ENCODE measurements at regions not wholly inside any gene's neighbourhood (a gene's known extent, or its start where the extent isn't known, plus 50 kb on each side); places are given as distances from the start of the nearest gene placed in this dataset.

- Histone ChIP-seq H3K9ac (no peak overlapping the region), H3K27ac (no peak overlapping the region), H3K4me3 (ENCODE audit: low read depth, low read length) (no peak overlapping the region)
These were observed 734.6 kb downstream of the TUSC7 start for GRCh38 chr3:117444175-117444574.

GRCh38 chr3:117447419-117447818 is 737.8 kb downstream of the TUSC7 start:
- Histone ChIP-seq H3K79me2 (no peaks in the 10 kb centered on the region), H3K27me3 (ENCODE audit: control insufficient read depth, insufficient read depth, low read length) (no peaks in the 10 kb centered on the region), H2AFZ (no peak overlapping the region), H3K36me3 (ENCODE audit: control insufficient read depth, insufficient read depth, low read length) (no peaks in the 10 kb centered on the region), H3K4me1 (no peaks in the 10 kb centered on the region), H3K9ac (no peak overlapping the region), H3K4me2 (ENCODE audit: low read length) (no peak overlapping the region), H3K9me3 (ENCODE audit: control insufficient read depth, low read length) (no peaks in the 10 kb centered on the region), H3K4me3 (ENCODE audit: low read depth, low read length) (no peak overlapping the region), H3K27ac (no peak overlapping the region)
- TF ChIP-seq CTCF (IDR thresholded peaks at IDR 0.05) = no peak

More at GRCh38 chr3:117444175-117444574, 734.6 kb downstream of the TUSC7 start:
- H3K9me3 ChIP-seq (ENCODE audit: control insufficient read depth, low read length) = no peaks in the 10 kb centered on the region
- no peak for TF ChIP-seq CTCF (IDR thresholded peaks at IDR 0.05)
- H3K79me2 ChIP-seq = no peaks in the 10 kb centered on the region
- no peaks in the 10 kb centered on the region for H3K36me3 ChIP-seq (ENCODE audit: control insufficient read depth, insufficient read depth, low read length)
- no peaks in the 10 kb centered on the region for H3K27me3 ChIP-seq (ENCODE audit: control insufficient read depth, insufficient read depth, low read length)
- no peak overlapping the region for H2AFZ ChIP-seq
- no peak overlapping the region for H3K4me2 ChIP-seq (ENCODE audit: low read length)
- no peaks in the 10 kb centered on the region for H3K4me1 ChIP-seq

- H3K27me3 ChIP-seq (ENCODE audit: control insufficient read depth, insufficient read depth, low read length) = no peaks in the 10 kb centered on the region
- H3K27ac ChIP-seq = no peak overlapping the region
- no peak overlapping the region for H3K4me3 ChIP-seq (ENCODE audit: low read depth, low read length)
- TF ChIP-seq CTCF (IDR thresholded peaks at IDR 0.05) = no peak
- H2AFZ ChIP-seq = no peak overlapping the region
- H3K36me3 ChIP-seq (ENCODE audit: control insufficient read depth, insufficient read depth, low read length) = no peaks in the 10 kb centered on the region
- H3K79me2 ChIP-seq = no peaks in the 10 kb centered on the region
- no peaks in the 10 kb centered on the region for H3K9me3 ChIP-seq (ENCODE audit: control insufficient read depth, low read length)
- H3K4me1 ChIP-seq = no peaks in the 10 kb centered on the region
- H3K4me2 ChIP-seq (ENCODE audit: low read length) = no peak overlapping the region
- H3K9ac ChIP-seq = no peak overlapping the region
These were observed 740.4 kb downstream of the TUSC7 start for GRCh38 chr3:117450026-117450425.

GRCh38 chr3:117454254-117454653 is 744.7 kb downstream of the TUSC7 start:
- Histone ChIP-seq H3K9ac (no peak overlapping the region), H3K27ac (no peak overlapping the region), H3K4me3 (ENCODE audit: low read depth, low read length) (no peak overlapping the region), H3K36me3 (ENCODE audit: control insufficient read depth, insufficient read depth, low read length) (no peaks in the 10 kb centered on the region), H2AFZ (no peak overlapping the region), H3K4me1 (no peaks in the 10 kb centered on the region), H3K4me2 (ENCODE audit: low read length) (no peak overlapping the region), H3K9me3 (ENCODE audit: control insufficient read depth, low read length) (no peaks in the 10 kb centered on the region), H3K79me2 (no peaks in the 10 kb centered on the region), H3K27me3 (ENCODE audit: control insufficient read depth, insufficient read depth, low read length) (no peaks in the 10 kb centered on the region)
- TF ChIP-seq CTCF (IDR thresholded peaks at IDR 0.05) = no peak

- Histone ChIP-seq H3K4me1 (no peaks in the 10 kb centered on the region), H3K27me3 (ENCODE audit: control insufficient read depth, insufficient read depth, low read length) (no peaks in the 10 kb centered on the region), H3K79me2 (no peaks in the 10 kb centered on the region), H2AFZ (no peak overlapping the region), H3K4me2 (ENCODE audit: low read length) (no peak overlapping the region), H3K9me3 (ENCODE audit: control insufficient read depth, low read length) (no peaks in the 10 kb centered on the region), H3K27ac (no peak overlapping the region), H3K4me3 (ENCODE audit: low read depth, low read length) (no peak overlapping the region), H3K9ac (no peak overlapping the region), H3K36me3 (ENCODE audit: control insufficient read depth, insufficient read depth, low read length) (no peaks in the 10 kb centered on the region)
- TF ChIP-seq CTCF (IDR thresholded peaks at IDR 0.05) = no peak
These were observed 745.3 kb downstream of the TUSC7 start for GRCh38 chr3:117454908-117455307.

All from parathyroid adenoma (tissue), 2 donors.